GM12875 (cell line): ENCODE measurements at regions not wholly inside any gene's neighbourhood (a gene's known extent, or its start where the extent isn't known, plus 50 kb on each side); places are given as distances from the start of the nearest gene placed in this dataset.
"Not testable (repeated sequence)": the region's sequence is repeated elsewhere in the genome, so short reads cannot be mapped to it uniquely, and the experiment has no call there.

Experiments used
- H3K4me3 ChIP-seq: one replicate; pipeline ENCODE4 v1.5.1; 2011; ENCODE audit warnings: low read depth, low read length, control low read depth
- CTCF ChIP-seq: IDR thresholded peaks from 2 replicates; pipeline ENCODE4 v1.5.1; 2011; ENCODE audit warnings: low read depth, mild to moderate bottlenecking, control low read depth, inconsistent platforms, low read length, moderate library complexity, borderline replicate concordance; ENCODE audit not compliant: insufficient read depth

- H3K4me3 ChIP-seq = peak overlapping the region; percentile 36
- TF ChIP-seq CTCF = no peak
These were observed 202.8 kb downstream of the DLL1 start for GRCh38 chr6:170087941-170088581.

GRCh38 chr6:170087421-170087780 lies 203.5 kb downstream of the DLL1 start:
- not testable (repeated sequence) for H3K4me3 ChIP-seq

GRCh38 chr6:170086639-170087420 lies 204.0 kb downstream of the DLL1 start:
- no peak for TF ChIP-seq CTCF

GRCh38 chr6:170085475-170086401 lies 205.1 kb downstream of the DLL1 start:
- H3K4me3 ChIP-seq = no peak overlapping the region
- TF ChIP-seq CTCF = no peak

More at GRCh38 chr6:170086639-170087420, 204.0 kb downstream of the DLL1 start:
- no peak overlapping the region for H3K4me3 ChIP-seq

- TF ChIP-seq CTCF = no peak
These were observed 206.6 kb downstream of the DLL1 start for GRCh38 chr6:170084166-170084730.

GRCh38 chr6:170083236-170084051 lies 207.4 kb downstream of the DLL1 start:
- H3K4me3 ChIP-seq = no peak overlapping the region
- TF ChIP-seq CTCF = no peak

More at GRCh38 chr6:170084166-170084730, 206.6 kb downstream of the DLL1 start:
- H3K4me3 ChIP-seq = no peak overlapping the region
